Hepatocyte (in vitro differentiated cells): ENCODE measurements at regions not wholly inside any gene's neighbourhood (a gene's known extent, or its start where the extent isn't known, plus 50 kb on each side); places are given as distances from the start of the nearest gene placed in this dataset.

ENCODE experiments used
- DNase-seq: peaks from one replicate; pipeline ENCODE4 v3.0.0-alpha.2; 2016; ENCODE audit warnings: low spot score
- H2AFZ ChIP-seq: fragments of 200-600 bp; sonication (generic); 2 replicates; pipeline ENCODE4 v1.6.0; 2016; ENCODE audit warnings: antibody characterized with exemption, mild to moderate bottlenecking
- H3K27ac ChIP-seq: fragments of 200-600 bp; sonication (generic); 2 replicates; pipeline ENCODE4 v1.5.1; 2016; ENCODE audit warnings: mild to moderate bottlenecking
- H3K27me3 ChIP-seq: fragments of 200-600 bp; sonication (generic); 2 replicates; pipeline ENCODE4 v1.6.1; 2016
- H3K36me3 ChIP-seq: fragments of 200-600 bp; sonication (generic); replicated peaks from 2 replicates; pipeline ENCODE4 v1.5.1; 2016; ENCODE audit warnings: low read depth; ENCODE audit not compliant: insufficient read depth
- H3K4me1 ChIP-seq: fragments of 200-600 bp; sonication (generic); 2 replicates; pipeline ENCODE4 v1.5.1; 2016; ENCODE audit warnings: mild to moderate bottlenecking, moderate library complexity; ENCODE audit not compliant: insufficient read depth
- H3K4me2 ChIP-seq: fragments of 200-600 bp; sonication (generic); 2 replicates; pipeline ENCODE4 v1.6.0; 2016
- H3K4me3 ChIP-seq: fragments of 200-600 bp; sonication (generic); 2 replicates; pipeline ENCODE4 v1.5.1; 2016; ENCODE audit warnings: mild to moderate bottlenecking
- H3K79me2 ChIP-seq: fragments of 200-600 bp; sonication (generic); 2 replicates; pipeline ENCODE4 v1.6.0; 2017; ENCODE audit warnings: mild to moderate bottlenecking
- H3K9me2 ChIP-seq: fragments of 200-600 bp; sonication (generic); replicated peaks from 2 replicates; pipeline ENCODE4 v1.6.0; 2017; ENCODE audit warnings: mild to moderate bottlenecking; ENCODE audit not compliant: insufficient read depth
- H3K9me3 ChIP-seq: fragments of 200-600 bp; sonication (generic); 2 replicates; pipeline ENCODE4 v1.5.1; 2016; ENCODE audit warnings: low read depth, mild to moderate bottlenecking
- H4K20me1 ChIP-seq: fragments of 200-600 bp; sonication (generic); 2 replicates; pipeline ENCODE4 v1.6.0; 2016; ENCODE audit warnings: mild to moderate bottlenecking; ENCODE audit not compliant: insufficient read depth, poor library complexity, severe bottlenecking
- EZH2 ChIP-seq: fragments of 200-600 bp; sonication (generic); IDR thresholded peaks from 2 replicates; pipeline ENCODE4 v1.6.1; 2016; ENCODE audit warnings: antibody characterized with exemption, mild to moderate bottlenecking, borderline replicate concordance
- EZH2phosphoT487 ChIP-seq: fragments of 200-600 bp; sonication (generic); IDR thresholded peaks from one replicate; pipeline ENCODE4 v1.6.1; 2018; ENCODE audit warnings: antibody characterized with exemption, mild to moderate bottlenecking, low read depth, moderate library complexity; ENCODE audit not compliant: unreplicated experiment, severe bottlenecking
- WGBS: methylation state at CpG from one replicate; pipeline ENCODE4 v1.1.6; 2016; ENCODE audit warnings: low lambda C conversion rate; ENCODE audit errors: missing lambda C conversion rate; 5-methylcytosine and 5-hydroxymethylcytosine counted together
- TF ChIP-seq, protein P1 (sequence below): fragments of 200-600 bp; sonication (generic); IDR thresholded peaks from 2 replicates; pipeline ENCODE4 v1.5.1; 2016; ENCODE audit warnings: antibody characterized with exemption, mild to moderate bottlenecking; ENCODE audit not compliant: poor library complexity

GRCh38 chr22:49328118-49328475 lies 499.6 kb downstream of the BRD1 start:
- H3K79me2 ChIP-seq = no peaks in the 10 kb centered on the region

DNA sequence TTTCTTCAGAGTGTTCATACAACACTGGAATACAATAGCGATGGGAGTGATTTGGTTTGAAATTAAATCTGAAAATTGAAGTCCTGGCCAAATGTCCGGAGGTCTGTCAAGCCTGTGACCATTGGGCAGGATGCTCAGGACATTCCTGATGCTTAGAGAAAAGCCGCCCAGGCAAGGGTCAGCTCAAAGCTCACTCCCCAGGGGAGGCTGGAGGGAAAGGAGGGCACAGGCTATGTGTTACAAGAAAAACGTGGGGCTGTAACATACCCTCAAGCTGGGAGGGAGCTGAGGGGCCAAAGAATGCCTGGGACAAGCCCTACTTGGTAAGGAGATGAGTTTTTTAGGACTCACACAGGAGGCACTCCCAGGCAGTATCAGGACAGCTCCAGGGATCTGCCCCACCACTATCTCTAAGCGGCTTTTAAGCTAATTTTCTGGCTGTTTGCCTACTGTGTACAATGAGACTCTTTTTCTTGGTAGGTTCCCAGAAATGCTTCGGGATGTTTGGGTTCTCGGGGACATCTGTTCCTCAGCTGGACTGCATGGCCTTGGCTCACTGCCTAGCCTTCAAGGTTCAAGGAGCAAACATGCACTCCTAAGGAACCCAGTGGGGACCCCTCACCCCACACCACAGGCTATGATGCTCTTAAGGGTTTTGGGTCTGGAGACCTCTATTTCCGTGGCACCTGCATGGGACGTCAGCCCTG lies 500.1 kb downstream of the BRD1 start:
- no peak overlapping the region for H3K4me2 ChIP-seq
- H3K79me2 ChIP-seq = no peaks in the 10 kb centered on the region
- WGBS = 80% methylated on average over 9 of the region's 9 CpGs
- no peaks in the 10 kb centered on the region for H3K36me3 ChIP-seq
- no peak overlapping the region for H3K4me3 ChIP-seq
- no peak overlapping the region for H3K27ac ChIP-seq
- DNase-seq = no peak
- no peaks in the 10 kb centered on the region for H3K4me1 ChIP-seq
- H2AFZ ChIP-seq = no peak overlapping the region
- no peaks in the 10 kb centered on the region for H3K9me3 ChIP-seq
- H3K27me3 ChIP-seq = no peaks in the 10 kb centered on the region
- no peaks in the 10 kb centered on the region for H3K9me2 ChIP-seq
- TF ChIP-seq, protein P1, sequence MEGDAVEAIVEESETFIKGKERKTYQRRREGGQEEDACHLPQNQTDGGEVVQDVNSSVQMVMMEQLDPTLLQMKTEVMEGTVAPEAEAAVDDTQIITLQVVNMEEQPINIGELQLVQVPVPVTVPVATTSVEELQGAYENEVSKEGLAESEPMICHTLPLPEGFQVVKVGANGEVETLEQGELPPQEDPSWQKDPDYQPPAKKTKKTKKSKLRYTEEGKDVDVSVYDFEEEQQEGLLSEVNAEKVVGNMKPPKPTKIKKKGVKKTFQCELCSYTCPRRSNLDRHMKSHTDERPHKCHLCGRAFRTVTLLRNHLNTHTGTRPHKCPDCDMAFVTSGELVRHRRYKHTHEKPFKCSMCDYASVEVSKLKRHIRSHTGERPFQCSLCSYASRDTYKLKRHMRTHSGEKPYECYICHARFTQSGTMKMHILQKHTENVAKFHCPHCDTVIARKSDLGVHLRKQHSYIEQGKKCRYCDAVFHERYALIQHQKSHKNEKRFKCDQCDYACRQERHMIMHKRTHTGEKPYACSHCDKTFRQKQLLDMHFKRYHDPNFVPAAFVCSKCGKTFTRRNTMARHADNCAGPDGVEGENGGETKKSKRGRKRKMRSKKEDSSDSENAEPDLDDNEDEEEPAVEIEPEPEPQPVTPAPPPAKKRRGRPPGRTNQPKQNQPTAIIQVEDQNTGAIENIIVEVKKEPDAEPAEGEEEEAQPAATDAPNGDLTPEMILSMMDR = no peak
- TF ChIP-seq EZH2phosphoT487 (no peak), EZH2 (no peak)
- H4K20me1 ChIP-seq = no peaks in the 10 kb centered on the region

More at GRCh38 chr22:49328118-49328475, 499.6 kb downstream of the BRD1 start:
- Histone ChIP-seq H3K4me3 (no peak overlapping the region), H3K36me3 (no peaks in the 10 kb centered on the region), H3K27me3 (no peaks in the 10 kb centered on the region), H2AFZ (no peak overlapping the region), H3K9me3 (no peaks in the 10 kb centered on the region), H3K4me2 (no peak overlapping the region), H4K20me1 (no peaks in the 10 kb centered on the region), H3K27ac (no peak overlapping the region), H3K9me2 (no peaks in the 10 kb centered on the region), H3K4me1 (no peaks in the 10 kb centered on the region)
- WGBS = 91% methylated on average over 6 of the region's 6 CpGs
- no peak for DNase-seq
- TF ChIP-seq EZH2 (no peak), EZH2phosphoT487 (no peak)

DNA sequence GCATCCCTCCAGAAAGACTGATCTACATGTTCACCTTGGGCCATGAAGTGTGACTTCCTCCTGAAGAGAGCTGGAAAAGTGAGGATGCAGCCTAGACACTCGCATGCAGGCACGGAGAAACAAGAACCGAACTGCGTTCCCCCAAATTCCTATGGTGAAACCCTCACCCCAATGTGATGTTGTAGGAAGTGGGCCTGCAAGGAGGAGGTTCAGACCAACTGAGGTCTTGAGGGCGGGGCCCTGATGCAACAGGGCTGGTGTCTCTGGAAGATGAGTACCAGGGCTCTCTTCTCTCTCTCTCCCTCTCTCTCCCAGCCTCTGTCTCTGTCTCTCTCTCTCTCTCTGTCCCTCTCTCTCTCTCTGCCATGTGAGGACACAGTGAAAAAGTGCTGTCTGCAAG lies 501.1 kb downstream of the BRD1 start:
- H3K9me2 ChIP-seq = no peaks in the 10 kb centered on the region
- no peaks in the 10 kb centered on the region for H3K79me2 ChIP-seq
- 80% methylated on average over 5 of the region's 5 CpGs for WGBS
- H3K36me3 ChIP-seq = no peaks in the 10 kb centered on the region
- no peak for DNase-seq
- H3K4me2 ChIP-seq = no peak overlapping the region
- H3K4me1 ChIP-seq = no peaks in the 10 kb centered on the region
- no peak overlapping the region for H3K4me3 ChIP-seq
- TF ChIP-seq EZH2phosphoT487 (no peak), EZH2 (no peak)
- TF ChIP-seq, protein P1 = no peak
- H3K27me3 ChIP-seq = no peaks in the 10 kb centered on the region
- H3K9me3 ChIP-seq = no peaks in the 10 kb centered on the region
- no peak overlapping the region for H3K27ac ChIP-seq
- no peaks in the 10 kb centered on the region for H4K20me1 ChIP-seq
- H2AFZ ChIP-seq = no peak overlapping the region

- no peaks in the 10 kb centered on the region for H3K9me3 ChIP-seq
- H3K79me2 ChIP-seq = no peaks in the 10 kb centered on the region
- no peaks in the 10 kb centered on the region for H3K27me3 ChIP-seq
- TF ChIP-seq EZH2phosphoT487 = no peak
- no peak for TF ChIP-seq EZH2
- TF ChIP-seq, protein P1 = no peak
- H2AFZ ChIP-seq = no peak overlapping the region
- no peak overlapping the region for H3K4me3 ChIP-seq
- no peak for DNase-seq
- WGBS = 87% methylated on average over 25 of the region's 25 CpGs
- no peaks in the 10 kb centered on the region for H4K20me1 ChIP-seq
- no peak overlapping the region for H3K27ac ChIP-seq
- no peak overlapping the region for H3K4me2 ChIP-seq
- no peaks in the 10 kb centered on the region for H3K9me2 ChIP-seq
- H3K36me3 ChIP-seq = no peaks in the 10 kb centered on the region
- no peaks in the 10 kb centered on the region for H3K4me1 ChIP-seq
Measured at GRCh38 chr22:49325531-49326395, 501.9 kb downstream of the BRD1 start.
